Endothelial cell (in vitro differentiated cells): ENCODE measurements at regions not wholly inside any gene's neighbourhood (a gene's known extent, or its start where the extent isn't known, plus 50 kb on each side); places are given as distances from the start of the nearest gene placed in this dataset.
A peak's percentile ranks its signal among the peaks of the same experiment; 100 is the strongest.

ENCODE experiments used
- DNase-seq: peaks from one replicate; pipeline ENCODE4 v3.0.0; 2021; ENCODE audit warnings: low spot score
- H3K27ac Mint-ChIP-seq: one replicate; pipeline ENCODE4 v1.8.0; 2021; ENCODE audit warnings: mixed read lengths, inconsistent platforms; ENCODE audit not compliant: unreplicated experiment
- H3K27me3 Mint-ChIP-seq: one replicate; pipeline ENCODE4 v1.8.0; 2021; ENCODE audit warnings: mild to moderate bottlenecking, moderate library complexity, mixed read lengths, inconsistent platforms; ENCODE audit not compliant: unreplicated experiment
- H3K36me3 Mint-ChIP-seq: one replicate; pipeline ENCODE4 v1.8.0; 2021; ENCODE audit warnings: mild to moderate bottlenecking, low read depth, mixed read lengths, inconsistent platforms; ENCODE audit not compliant: unreplicated experiment
- H3K4me1 Mint-ChIP-seq: one replicate; pipeline ENCODE4 v1.8.0; 2021; ENCODE audit warnings: mild to moderate bottlenecking, mixed read lengths, inconsistent platforms; ENCODE audit not compliant: unreplicated experiment
- H3K4me3 Mint-ChIP-seq: one replicate; pipeline ENCODE4 v1.8.0; 2021; ENCODE audit warnings: mild to moderate bottlenecking, mixed read lengths, inconsistent platforms; ENCODE audit not compliant: unreplicated experiment
- H3K9me3 Mint-ChIP-seq: one replicate; pipeline ENCODE4 v1.8.0; 2021; ENCODE audit warnings: mixed read lengths, inconsistent platforms; ENCODE audit not compliant: unreplicated experiment
- TF ChIP-seq, protein P1 (sequence below): fragments of 200-600 bp; sonication (generic); IDR thresholded peaks from one replicate; pipeline ENCODE4 v1.5.0; 2021; ENCODE audit warnings: antibody characterized with exemption; ENCODE audit not compliant: unreplicated experiment

DNA sequence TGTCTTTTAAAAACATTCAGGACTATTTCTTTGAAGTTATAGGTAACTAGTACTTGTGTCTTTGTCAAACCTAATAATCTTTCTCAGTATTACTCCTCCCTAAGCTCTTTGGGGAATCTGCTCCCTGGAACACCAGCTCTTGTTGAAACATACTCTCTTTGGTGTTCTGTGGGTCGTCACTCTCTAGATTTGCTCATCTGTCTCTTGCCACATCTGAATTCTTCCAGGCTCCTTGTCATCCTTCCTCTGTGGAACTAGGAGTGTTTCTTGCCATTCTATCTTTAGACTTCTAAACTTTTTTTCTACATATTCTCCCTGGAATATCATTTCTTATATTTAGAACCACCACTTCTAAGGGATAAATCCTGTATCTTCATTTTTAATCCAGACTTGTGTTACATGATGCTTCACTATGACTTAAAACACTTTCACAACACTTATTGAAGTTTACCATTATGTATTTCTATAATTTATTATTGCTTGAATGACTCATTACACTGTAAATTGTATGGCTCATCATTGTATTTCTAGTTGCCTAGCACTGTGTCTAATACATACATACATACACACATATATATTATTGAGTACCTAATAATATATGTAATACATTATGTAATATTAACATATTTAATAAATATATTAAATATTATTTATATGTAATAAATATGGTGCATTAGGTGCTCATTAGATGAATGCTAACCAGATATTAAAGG lies 186.1 kb downstream of the TMA16 start:
- Mint-ChIP-seq H3K36me3 (no peaks in the 10 kb centered on the region), H3K27ac (no peak overlapping the region), H3K4me1 (no peaks in the 10 kb centered on the region), H3K4me3 (no peak overlapping the region), H3K27me3 (no peaks in the 10 kb centered on the region), H3K9me3 (no peaks in the 10 kb centered on the region)
- DNase-seq = no peak
- TF ChIP-seq, protein P1, sequence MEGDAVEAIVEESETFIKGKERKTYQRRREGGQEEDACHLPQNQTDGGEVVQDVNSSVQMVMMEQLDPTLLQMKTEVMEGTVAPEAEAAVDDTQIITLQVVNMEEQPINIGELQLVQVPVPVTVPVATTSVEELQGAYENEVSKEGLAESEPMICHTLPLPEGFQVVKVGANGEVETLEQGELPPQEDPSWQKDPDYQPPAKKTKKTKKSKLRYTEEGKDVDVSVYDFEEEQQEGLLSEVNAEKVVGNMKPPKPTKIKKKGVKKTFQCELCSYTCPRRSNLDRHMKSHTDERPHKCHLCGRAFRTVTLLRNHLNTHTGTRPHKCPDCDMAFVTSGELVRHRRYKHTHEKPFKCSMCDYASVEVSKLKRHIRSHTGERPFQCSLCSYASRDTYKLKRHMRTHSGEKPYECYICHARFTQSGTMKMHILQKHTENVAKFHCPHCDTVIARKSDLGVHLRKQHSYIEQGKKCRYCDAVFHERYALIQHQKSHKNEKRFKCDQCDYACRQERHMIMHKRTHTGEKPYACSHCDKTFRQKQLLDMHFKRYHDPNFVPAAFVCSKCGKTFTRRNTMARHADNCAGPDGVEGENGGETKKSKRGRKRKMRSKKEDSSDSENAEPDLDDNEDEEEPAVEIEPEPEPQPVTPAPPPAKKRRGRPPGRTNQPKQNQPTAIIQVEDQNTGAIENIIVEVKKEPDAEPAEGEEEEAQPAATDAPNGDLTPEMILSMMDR = no peak

DNA sequence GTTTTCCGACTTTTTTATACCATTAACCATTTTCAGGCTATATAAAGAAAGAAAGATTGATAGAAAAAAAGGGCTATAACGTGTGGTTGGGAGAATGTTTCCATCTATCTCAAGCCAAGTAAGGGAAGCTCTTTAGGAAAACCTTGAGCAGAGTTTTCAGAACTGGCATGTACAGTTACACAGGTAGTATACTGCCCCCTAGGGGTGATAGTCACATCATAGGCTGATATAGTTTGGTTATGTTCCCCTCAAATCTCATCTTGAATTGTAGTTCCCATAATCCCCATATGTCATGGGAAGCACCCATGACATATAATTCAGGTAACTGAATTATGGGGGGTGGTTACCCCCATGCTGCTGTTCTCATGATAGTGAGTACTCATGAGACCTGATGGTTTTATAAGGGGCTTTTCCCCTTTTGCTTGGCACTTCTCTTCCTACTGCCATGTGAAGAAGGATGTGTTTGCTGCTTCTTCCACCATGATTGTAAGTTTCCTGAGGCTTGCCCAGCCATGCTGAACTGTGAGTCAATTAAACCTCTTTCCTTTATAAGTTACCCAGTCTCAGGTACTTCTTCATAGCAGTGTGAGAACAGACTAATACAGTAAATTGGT lies 186.8 kb downstream of the TMA16 start:
- TF ChIP-seq, protein P1 = peak; percentile 81
- no peaks in the 10 kb centered on the region for H3K36me3 Mint-ChIP-seq
- H3K9me3 Mint-ChIP-seq = no peaks in the 10 kb centered on the region
- H3K4me1 Mint-ChIP-seq = no peaks in the 10 kb centered on the region
- peak; percentile 13 for DNase-seq
- H3K27ac Mint-ChIP-seq = no peak overlapping the region
- no peak overlapping the region for H3K4me3 Mint-ChIP-seq
- H3K27me3 Mint-ChIP-seq = no peaks in the 10 kb centered on the region

DNA sequence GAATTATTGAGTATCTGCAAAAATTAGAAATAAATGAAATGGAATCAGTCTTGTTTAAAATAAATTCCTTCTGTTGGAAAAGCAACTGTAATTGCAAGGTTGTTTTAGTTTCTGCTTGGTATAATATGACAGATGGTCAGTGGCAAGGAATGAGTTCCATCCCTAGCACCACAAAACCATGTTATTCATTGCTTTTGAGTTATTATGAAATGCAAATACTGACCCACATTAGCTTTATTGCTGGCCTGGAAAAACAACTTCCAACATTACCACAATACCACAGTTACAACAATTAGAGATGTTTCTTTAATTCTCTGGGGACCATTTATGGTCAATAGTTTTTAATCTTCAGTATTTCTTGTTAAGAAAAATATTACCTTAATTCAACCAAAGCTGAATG lies 194.4 kb downstream of the TMA16 start:
- H3K27me3 Mint-ChIP-seq = peaks cover 2% of the 10 kb centered on the region
- H3K36me3 Mint-ChIP-seq = no peaks in the 10 kb centered on the region
- no peak overlapping the region for H3K4me3 Mint-ChIP-seq
- no peak overlapping the region for H3K27ac Mint-ChIP-seq
- no peaks in the 10 kb centered on the region for H3K9me3 Mint-ChIP-seq
- TF ChIP-seq, protein P1 = no peak
- DNase-seq = no peak
- no peaks in the 10 kb centered on the region for H3K4me1 Mint-ChIP-seq

DNA sequence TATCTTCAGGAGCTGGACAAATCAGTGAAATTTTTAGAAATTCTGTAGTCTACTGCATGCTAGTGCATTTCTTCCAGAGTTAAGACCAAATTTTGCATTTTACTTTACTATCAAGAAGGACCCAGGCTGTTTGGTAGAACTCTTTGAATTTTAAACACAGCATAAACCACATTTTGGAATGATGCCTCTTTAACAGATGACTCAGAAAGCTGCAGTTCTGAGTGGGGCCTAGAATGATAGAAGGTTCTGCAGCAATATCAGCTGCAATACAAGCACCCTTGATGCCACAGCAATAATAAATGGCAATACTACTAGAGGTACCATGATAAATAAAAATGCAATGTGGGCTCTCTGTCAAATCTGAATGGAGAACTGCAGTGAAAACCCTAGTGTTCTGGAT lies 198.7 kb downstream of the TMA16 start:
- Mint-ChIP-seq H3K36me3 (no peaks in the 10 kb centered on the region), H3K4me1 (no peaks in the 10 kb centered on the region), H3K9me3 (no peaks in the 10 kb centered on the region), H3K27me3 (peaks cover 2% of the 10 kb centered on the region), H3K27ac (no peak overlapping the region), H3K4me3 (no peak overlapping the region)
- no peak for DNase-seq
- TF ChIP-seq, protein P1 = no peak

DNA sequence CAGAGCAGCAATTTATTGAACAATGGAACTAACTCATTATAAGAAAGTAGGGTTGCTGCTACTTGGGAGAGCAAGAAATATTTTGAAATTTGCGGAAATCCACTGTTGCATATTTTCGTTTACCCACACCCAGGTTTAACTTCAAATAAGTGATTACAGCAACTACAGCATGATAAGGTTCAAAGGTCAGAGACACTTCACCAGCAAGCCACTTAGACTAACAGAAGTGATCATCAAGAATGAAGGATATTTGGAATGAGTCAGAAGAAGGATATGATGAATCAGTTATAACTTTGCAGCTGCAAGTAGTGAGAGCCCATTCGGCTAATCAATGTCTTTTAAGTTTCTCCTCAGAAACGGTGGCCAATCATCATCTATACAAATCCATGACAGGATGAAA lies 199.3 kb downstream of the TMA16 start:
- Mint-ChIP-seq H3K4me1 (no peaks in the 10 kb centered on the region), H3K27me3 (peaks cover 2% of the 10 kb centered on the region), H3K9me3 (no peaks in the 10 kb centered on the region), H3K27ac (no peak overlapping the region), H3K4me3 (no peak overlapping the region), H3K36me3 (no peaks in the 10 kb centered on the region)
- DNase-seq = no peak
- TF ChIP-seq, protein P1 = no peak
